K562 (cell line): ENCODE measurements at regions not wholly inside any gene's neighbourhood (a gene's known extent, or its start where the extent isn't known, plus 50 kb on each side); places are given as distances from the start of the nearest gene placed in this dataset.

ENCODE experiments used
- ATAC-seq: fragments of 200-7000 bp; cut with Tn5 transposase; 3 replicates; pipeline ENCODE4 v1.9.1; 2020; ENCODE audit warnings: moderate library complexity
- BruUV-seq: library from RNA; stranded (reverse); fragments of 400-500 nt; replicated peaks from 2 replicates; lab custom pipeline; 2021; lab: Mats Ljungman, UMichigan
- CTCF ChIA-PET: fragments of 300-600 bp; formaldehyde crosslinking; extraction: SDS; loops from one replicate; lab custom pipeline; 2021; ENCODE audit warnings: low intra/inter-chr PET ratio; lab: Yijun Ruan, JAX
- POLR2A ChIA-PET: fragments of 300-600, 350-650 bp; sonication (Branson Sonifier 250); formaldehyde crosslinking; extraction: SDS; loops from one replicate; lab custom pipeline; 2021; ENCODE audit warnings: antibody characterized with exemption, inconsistent platforms; lab: Yijun Ruan, JAX
- DNase-seq, 4 experiments: peaks; one replicate each; pipeline versions ENCODE4 v3.0.0 to v3.0.0-alpha.2; 2011 to 2018; ENCODE audit warnings: low spot score in 3 of 4, mixed read lengths in 3 of 4; ENCODE audit errors: extremely low read depth in 1 of 4
- FAIRE-seq: peaks from 2 replicates; lab custom pipeline; 2011; peaks lifted over from hg19 to GRCh38; lab: Jason Lieb, UNC
- H2AFZ ChIP-seq: 2 replicates; pipeline ENCODE4 v1.6.0; 2011; ENCODE audit warnings: low read depth, low read length, control low read depth, inconsistent platforms
- H3K27ac ChIP-seq: fragments of 200-600 bp; 3 replicates; pipeline ENCODE4 v1.8.0; 2011; ENCODE audit warnings: low read depth, mild to moderate bottlenecking, control low read depth, inconsistent platforms, low read length, moderate library complexity, mixed read lengths; ENCODE audit errors: extremely low read depth
- H3K27me3 ChIP-seq, 2 experiments: fragments of 300-600 bp in 1 of 2; 2 replicates in 1 of 2; 3 replicates in 1 of 2; pipeline versions ENCODE4 v1.6.0 to v1.8.0; 2011; ENCODE audit warnings: inconsistent platforms in 2 of 2, low read length in 2 of 2, mild to moderate bottlenecking in 1 of 2, mixed read lengths in 1 of 2, moderate library complexity in 1 of 2; ENCODE audit not compliant: control insufficient read depth in 2 of 2, insufficient read depth in 2 of 2
- H3K36me3 ChIP-seq: fragments of 300-600 bp; 3 replicates; pipeline ENCODE4 v1.8.0; 2011; ENCODE audit warnings: mild to moderate bottlenecking, low read length, inconsistent platforms; ENCODE audit not compliant: control insufficient read depth, insufficient read depth
- H3K4me1 ChIP-seq, 2 experiments: fragments of 200-600 bp in 1 of 2; replicated peaks in 1 of 2; 2 replicates in 1 of 2; 3 replicates in 1 of 2; pipeline versions ENCODE4 v1.5.1 to v1.8.0; 2011; ENCODE audit warnings: inconsistent platforms in 2 of 2, low read length in 2 of 2, mild to moderate bottlenecking in 1 of 2, mixed read lengths in 1 of 2, moderate library complexity in 1 of 2; ENCODE audit not compliant: control insufficient read depth in 2 of 2, insufficient read depth in 2 of 2
- H3K4me2 ChIP-seq: 2 replicates; pipeline ENCODE4 v1.6.1; 2011; ENCODE audit warnings: low read length, control low read depth, inconsistent platforms, mixed read lengths; ENCODE audit not compliant: insufficient read depth
- H3K4me3 ChIP-seq: fragments of 200-600 bp; sonication (generic), shearing (Covaris generic); 2 replicates; pipeline ENCODE4 v1.5.1; 2016; ENCODE audit warnings: control low read depth, inconsistent platforms
- H3K79me2 ChIP-seq: fragments of 200-600 bp; 3 replicates; pipeline ENCODE4 v1.8.0; 2011; ENCODE audit warnings: low read length, inconsistent platforms; ENCODE audit not compliant: control insufficient read depth, insufficient read depth
- H3K9ac ChIP-seq, 2 experiments: 2 replicates each; pipeline versions ENCODE4 v1.6.0 to v1.6.1; 2011; ENCODE audit warnings: low read depth in 2 of 2, low read length in 2 of 2, control low read depth in 1 of 2, inconsistent platforms in 1 of 2, mild to moderate bottlenecking in 1 of 2, mixed read lengths in 1 of 2; ENCODE audit not compliant: insufficient read depth in 1 of 2
- H3K9me1 ChIP-seq: one replicate; pipeline ENCODE4 v1.6.0; 2011; ENCODE audit warnings: inconsistent platforms, mild to moderate bottlenecking, low read length, moderate library complexity; ENCODE audit not compliant: control insufficient read depth, insufficient read depth
- H3K9me3 ChIP-seq: replicated peaks from 2 replicates; pipeline ENCODE4 v1.5.1; 2011; ENCODE audit warnings: low read depth, low read length, inconsistent platforms; ENCODE audit not compliant: control insufficient read depth, insufficient read depth
- H4K20me1 ChIP-seq: replicated peaks from 2 replicates; pipeline ENCODE4 v1.6.1; 2011; ENCODE audit warnings: low read length, inconsistent platforms, mixed read lengths; ENCODE audit not compliant: control insufficient read depth, insufficient read depth
- CSDE1 ChIP-seq, 2 experiments: fragments of 450-650 bp; IDR thresholded peaks; 2 replicates each; pipeline ENCODE4 v1.6.1; 2016; ENCODE audit warnings: mild to moderate bottlenecking in 1 of 2
- EWSR1 ChIP-seq: fragments of 450-650 bp; IDR thresholded peaks from 2 replicates; pipeline ENCODE4 v1.6.1; 2018; ENCODE audit warnings: borderline replicate concordance, mild to moderate bottlenecking, low read depth, moderate library complexity; ENCODE audit not compliant: partially characterized antibody
- FOXK1 ChIP-seq: sonication (generic); formaldehyde crosslinking; IDR thresholded peaks from 2 replicates; pipeline ENCODE4 v1.8.0; 2022; ENCODE audit warnings: missing genetic modification reagents, mild to moderate bottlenecking, borderline replicate concordance
- ILF3 ChIP-seq: fragments of 450-650 bp; IDR thresholded peaks from 2 replicates; pipeline ENCODE4 v1.6.1; 2018; ENCODE audit warnings: antibody characterized with exemption, mild to moderate bottlenecking, moderate library complexity, borderline replicate concordance
- PCBP2 ChIP-seq: fragments of 200-400 bp; formaldehyde crosslinking; IDR thresholded peaks from 2 replicates; pipeline ENCODE4 v1.6.1; 2018; ENCODE audit warnings: low read length, low read depth, mild to moderate bottlenecking, moderate library complexity; ENCODE audit not compliant: poor library complexity, severe bottlenecking
- POLR2H ChIP-seq: IDR thresholded peaks from 2 replicates; pipeline ENCODE4 v1.6.1; 2016; ENCODE audit warnings: missing genetic modification characterization, low read depth, mild to moderate bottlenecking, control low read depth, missing compliant biosample characterization, moderate library complexity
- RHOXF2B ChIP-seq: fragments of 250-450 bp; sonication (Bioruptor Pico); conservative IDR thresholded peaks from 2 replicates; pipeline ENCODE4 v1.5.1; 2021
- SREBF1 ChIP-seq: fragments of 150-350 bp; IDR thresholded peaks from 2 replicates; pipeline ENCODE4 v1.6.1; 2014; ENCODE audit warnings: antibody characterized with exemption, low read depth, low read length, borderline replicate concordance
- U2AF1 ChIP-seq: fragments of 200-400 bp; formaldehyde crosslinking; optimal IDR thresholded peaks from 2 replicates; pipeline ENCODE3; 2017; ENCODE audit warnings: mild to moderate bottlenecking, low read depth, low read length, moderate library complexity
- YBX1 ChIP-seq: fragments of 450-650 bp; IDR thresholded peaks from 2 replicates; pipeline ENCODE4 v1.7.1; 2016; ENCODE audit warnings: mild to moderate bottlenecking
- ZFP1 ChIP-seq: fragments of 450-650 bp; formaldehyde crosslinking; IDR thresholded peaks from 2 replicates; pipeline ENCODE4 v1.4.0; 2020; ENCODE audit warnings: mild to moderate bottlenecking, mixed read lengths
- ZNF212 ChIP-seq: fragments of 450-650 bp; formaldehyde crosslinking; IDR thresholded peaks from 2 replicates; pipeline ENCODE4 v1.4.0; 2020; ENCODE audit warnings: mild to moderate bottlenecking
- ZNF23 ChIP-seq: fragments of 250-450 bp; sonication (Bioruptor Pico); IDR thresholded peaks from 2 replicates; pipeline ENCODE4 v1.4.0; 2020; ENCODE audit warnings: mild to moderate bottlenecking
- ZNF354B ChIP-seq: fragments of 250-450 bp; sonication (Bioruptor Pico); IDR thresholded peaks from 2 replicates; pipeline ENCODE4 v1.4.0; 2020
- ZNF699 ChIP-seq: fragments of 250-450 bp; sonication (Bioruptor Pico); IDR thresholded peaks from 2 replicates; pipeline ENCODE4 v1.8.0; 2021; ENCODE audit warnings: mild to moderate bottlenecking, moderate library complexity; ENCODE audit not compliant: insufficient replicate concordance
- WGBS: fragments of 100-300 bp; shearing (Covaris generic); methylation state at CpG from one replicate; pipeline ENCODE4 v1.1.6; 2016; ENCODE audit warnings: low coverage, mixed read lengths; ENCODE audit not compliant: insufficient coverage; ENCODE audit errors: missing lambda C conversion rate; 5-methylcytosine and 5-hydroxymethylcytosine counted together
- in situ Hi-C: fragments of 300-500 bp; cut with MboI; formaldehyde crosslinking; loops from 4 replicates; pipeline ENCODE4 v1.15.0; 2018; ENCODE audit warnings: inconsistent platforms, mixed read lengths
- intact Hi-C: fragments of 100-400 bp; cut with micrococcal nuclease; formaldehyde crosslinking; loops from 2 replicates; pipeline ENCODE4 v1.14.2; 2022
- TF ChIP-seq, protein P1 (sequence below): fragments of 250-450 bp; sonication (Bioruptor Pico); IDR thresholded peaks from 2 replicates; pipeline ENCODE4 v1.4.0; 2020; ENCODE audit warnings: mild to moderate bottlenecking, moderate library complexity

DNA sequence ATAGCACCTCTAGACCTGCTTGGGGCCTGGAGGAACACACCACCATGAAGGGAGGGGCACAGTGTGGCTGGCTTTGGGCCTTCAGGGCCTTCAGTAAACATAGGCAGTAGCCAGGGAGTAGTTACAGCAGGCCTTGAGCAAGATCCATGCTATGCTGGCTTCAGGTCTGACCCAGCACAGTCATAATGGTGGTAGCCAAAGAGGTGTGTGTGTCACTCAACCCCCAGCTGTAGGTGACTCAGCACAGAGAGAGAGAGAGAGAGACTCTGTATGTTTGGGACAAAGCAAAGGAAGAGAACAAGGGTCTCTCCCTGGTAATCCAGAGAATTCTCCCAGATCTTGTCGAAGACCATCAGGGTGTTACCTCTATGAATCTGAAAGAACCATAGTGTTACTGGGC lies 250.5 kb upstream of the PKN2 start:
- Histone ChIP-seq H3K4me2 (no peak overlapping the region), H3K79me2 (no peaks in the 10 kb centered on the region), H3K36me3 (no peaks in the 10 kb centered on the region), H3K4me3 (no peak overlapping the region), H3K9me3 (0 out of 2 replicates have a peak, but pooled peaks cover 1% of the 10 kb centered on the region), H3K9me1 (no peaks in the 10 kb centered on the region), H2AFZ (no peak overlapping the region), H3K9ac (no peak overlapping the region), H4K20me1 (no peaks in the 10 kb centered on the region), H3K4me1 (no peaks in the 10 kb centered on the region), H3K27me3 (no peaks in the 10 kb centered on the region), H3K27ac (no peak overlapping the region)
- no peak for TF ChIP-seq EWSR1
- TF ChIP-seq PCBP2 = no peak
- TF ChIP-seq FOXK1 (CRISPR knock-in tag) = no peak
- TF ChIP-seq ILF3 = no peak
- TF ChIP-seq CSDE1 (IDR thresholded peaks at IDR 0.05) = no peak
- no peak for TF ChIP-seq ZNF212 (CRISPR knock-in tag)
- DNase-seq = no peak
- in situ Hi-C loops (no loop called here), intact Hi-C loops (no loop called here)
- BruUV-seq = no TSS peak
- CTCF ChIA-PET = no interaction called here
- no peak for FAIRE-seq
- POLR2A ChIA-PET = no interaction called here
- ATAC-seq = no peak
- WGBS = 8% methylated on average over 1 of the region's 1 CpG

DNA sequence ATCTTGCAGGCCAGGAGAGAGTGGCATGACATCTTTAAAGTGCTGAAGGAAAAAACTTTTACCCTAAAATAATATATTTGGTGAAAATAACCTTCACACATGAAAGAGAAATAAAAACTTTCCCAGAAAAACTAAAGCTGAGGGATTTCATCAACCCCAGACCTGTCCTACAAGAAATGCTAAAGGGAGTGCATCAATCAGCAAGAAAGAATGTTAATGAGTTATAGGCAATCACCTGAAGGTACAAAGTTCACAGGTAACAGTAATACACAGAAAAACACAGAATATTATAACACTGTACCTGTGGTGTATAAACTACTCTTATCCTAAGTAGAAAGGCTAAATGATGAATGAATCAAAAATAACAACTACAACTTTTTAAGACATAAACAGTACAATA lies 249.2 kb upstream of the PKN2 start:
- H3K27ac ChIP-seq = no peak overlapping the region
- in situ Hi-C loops (no loop called here), intact Hi-C loops (no loop called here)
- no peak overlapping the region for H3K9ac ChIP-seq
- H3K36me3 ChIP-seq = no peaks in the 10 kb centered on the region
- no peaks in the 10 kb centered on the region for H3K4me1 ChIP-seq
- 0 out of 2 replicates have a peak, but pooled peaks cover 1% of the 10 kb centered on the region for H3K9me3 ChIP-seq
- no peaks in the 10 kb centered on the region for H3K9me1 ChIP-seq
- no peak overlapping the region for H3K4me3 ChIP-seq
- no peak overlapping the region for H3K4me2 ChIP-seq
- ATAC-seq (no peak), DNase-seq (no peak), FAIRE-seq (no peak)
- no peaks in the 10 kb centered on the region for H3K79me2 ChIP-seq
- no peak overlapping the region for H2AFZ ChIP-seq
- H3K27me3 ChIP-seq = no peaks in the 10 kb centered on the region
- ChIA-PET CTCF (no interaction called here), POLR2A (no interaction called here)
- BruUV-seq = no TSS peak
- H4K20me1 ChIP-seq = no peaks in the 10 kb centered on the region
- TF ChIP-seq, protein P1, sequence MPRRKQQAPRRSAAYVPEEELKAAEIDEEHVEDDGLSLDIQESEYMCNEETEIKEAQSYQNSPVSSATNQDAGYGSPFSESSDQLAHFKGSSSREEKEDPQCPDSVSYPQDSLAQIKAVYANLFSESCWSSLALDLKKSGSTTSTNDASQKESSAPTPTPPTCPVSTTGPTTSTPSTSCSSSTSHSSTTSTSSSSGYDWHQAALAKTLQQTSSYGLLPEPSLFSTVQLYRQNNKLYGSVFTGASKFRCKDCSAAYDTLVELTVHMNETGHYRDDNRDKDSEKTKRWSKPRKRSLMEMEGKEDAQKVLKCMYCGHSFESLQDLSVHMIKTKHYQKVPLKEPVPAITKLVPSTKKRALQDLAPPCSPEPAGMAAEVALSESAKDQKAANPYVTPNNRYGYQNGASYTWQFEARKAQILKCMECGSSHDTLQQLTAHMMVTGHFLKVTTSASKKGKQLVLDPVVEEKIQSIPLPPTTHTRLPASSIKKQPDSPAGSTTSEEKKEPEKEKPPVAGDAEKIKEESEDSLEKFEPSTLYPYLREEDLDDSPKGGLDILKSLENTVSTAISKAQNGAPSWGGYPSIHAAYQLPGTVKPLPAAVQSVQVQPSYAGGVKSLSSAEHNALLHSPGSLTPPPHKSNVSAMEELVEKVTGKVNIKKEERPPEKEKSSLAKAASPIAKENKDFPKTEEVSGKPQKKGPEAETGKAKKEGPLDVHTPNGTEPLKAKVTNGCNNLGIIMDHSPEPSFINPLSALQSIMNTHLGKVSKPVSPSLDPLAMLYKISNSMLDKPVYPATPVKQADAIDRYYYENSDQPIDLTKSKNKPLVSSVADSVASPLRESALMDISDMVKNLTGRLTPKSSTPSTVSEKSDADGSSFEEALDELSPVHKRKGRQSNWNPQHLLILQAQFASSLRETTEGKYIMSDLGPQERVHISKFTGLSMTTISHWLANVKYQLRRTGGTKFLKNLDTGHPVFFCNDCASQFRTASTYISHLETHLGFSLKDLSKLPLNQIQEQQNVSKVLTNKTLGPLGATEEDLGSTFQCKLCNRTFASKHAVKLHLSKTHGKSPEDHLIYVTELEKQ (CRISPR knock-in tag) = no peak
- no peak for TF ChIP-seq U2AF1
- no peak for TF ChIP-seq ZNF354B
- TF ChIP-seq ZFP1 (CRISPR knock-in tag) = no peak
- TF ChIP-seq YBX1 = no peak
- TF ChIP-seq ZNF23 (CRISPR knock-in tag) = no peak
- no peak for TF ChIP-seq SREBF1
- TF ChIP-seq POLR2H (tag) = no peak
- no peak for TF ChIP-seq RHOXF2B (CRISPR knock-in tag)
- no peak for TF ChIP-seq ZNF699
